ENCODE measurements at regions not wholly inside any gene's neighbourhood (a gene's known extent, or its start where the extent isn't known, plus 50 kb on each side); places are given as distances from the start of the nearest gene placed in this dataset.

DNA sequence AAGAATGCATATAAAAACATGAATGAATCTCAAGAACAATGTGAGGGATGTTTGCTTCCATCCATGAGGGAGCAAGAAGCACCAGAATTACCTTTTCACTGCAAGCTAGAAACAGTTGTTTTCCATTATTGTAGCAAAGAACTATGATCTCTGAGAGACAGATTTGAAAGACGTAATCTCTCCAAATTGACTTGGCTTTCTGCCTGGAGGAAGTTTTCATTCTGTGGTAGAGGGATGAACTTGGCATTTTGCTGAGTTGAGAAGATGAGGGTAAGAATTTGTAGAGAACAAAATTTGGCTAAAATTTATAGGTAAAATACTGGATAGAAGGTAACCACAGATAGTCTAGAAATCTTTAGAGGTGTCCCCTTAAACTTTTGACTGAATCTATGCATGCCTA lies 496.8 kb downstream of the TDRD3 start:
- no peak overlapping the region for H3K4me3 ChIP-seq (ENCODE audit: low read length in 3 of 3)
- H3K36me3 ChIP-seq (ENCODE audit: control insufficient read depth in 2 of 3, insufficient read depth in 3 of 3, low read length in 3 of 3), result no peaks in the 10 kb centered on the region
- no peaks in the 10 kb centered on the region for H3K4me1 ChIP-seq (ENCODE audit: control insufficient read depth in 2 of 3, insufficient read depth in 2 of 3, low read depth in 1 of 3, low read length in 3 of 3)
- intact Hi-C loops (cut with DNase I), result no loop called here
- no peak overlapping the region for H3K27ac ChIP-seq (ENCODE audit: low read depth in 2 of 2, low read length in 2 of 2)
- FAIRE-seq, result no peak
- TF ChIP-seq CTCF (IDR thresholded peaks at IDR 0.05; ENCODE audit: borderline replicate concordance, extremely low read depth, insufficient read depth), result no peak
- DNase-seq, result no peak
- no peaks in the 10 kb centered on the region for H3K27me3 ChIP-seq (ENCODE audit: control insufficient read depth, insufficient read depth, low read length)
- H3K9ac ChIP-seq (ENCODE audit: low read length in 3 of 3), result no peak overlapping the region
- no peaks in the 10 kb centered on the region for H3K9me3 ChIP-seq (ENCODE audit: control insufficient read depth in 2 of 3, insufficient read depth in 1 of 3, low read length in 3 of 3)

- Histone ChIP-seq H3K27me3 (ENCODE audit: control insufficient read depth, insufficient read depth, low read length) (no peaks in the 10 kb centered on the region), H3K4me1 (ENCODE audit: control insufficient read depth in 2 of 3, insufficient read depth in 2 of 3, low read depth in 1 of 3, low read length in 3 of 3) (no peaks in the 10 kb centered on the region), H3K9ac (ENCODE audit: low read length in 3 of 3) (no peak overlapping the region), H3K4me3 (ENCODE audit: low read length in 3 of 3) (no peak overlapping the region), H3K36me3 (ENCODE audit: control insufficient read depth in 2 of 3, insufficient read depth in 3 of 3, low read length in 3 of 3) (no peaks in the 10 kb centered on the region), H3K9me3 (ENCODE audit: control insufficient read depth in 2 of 3, insufficient read depth in 1 of 3, low read length in 3 of 3) (no peaks in the 10 kb centered on the region), H3K27ac (ENCODE audit: low read depth in 2 of 2, low read length in 2 of 2) (no peak overlapping the region)
- DNase-seq, result no peak
- no peak for TF ChIP-seq CTCF (IDR thresholded peaks at IDR 0.05; ENCODE audit: borderline replicate concordance, extremely low read depth, insufficient read depth)
- no peak for FAIRE-seq
- intact Hi-C loops (cut with DNase I), result no loop called here
These were observed 490.7 kb downstream of the TDRD3 start for GRCh38 chr13:60887711-60888110.

DNA sequence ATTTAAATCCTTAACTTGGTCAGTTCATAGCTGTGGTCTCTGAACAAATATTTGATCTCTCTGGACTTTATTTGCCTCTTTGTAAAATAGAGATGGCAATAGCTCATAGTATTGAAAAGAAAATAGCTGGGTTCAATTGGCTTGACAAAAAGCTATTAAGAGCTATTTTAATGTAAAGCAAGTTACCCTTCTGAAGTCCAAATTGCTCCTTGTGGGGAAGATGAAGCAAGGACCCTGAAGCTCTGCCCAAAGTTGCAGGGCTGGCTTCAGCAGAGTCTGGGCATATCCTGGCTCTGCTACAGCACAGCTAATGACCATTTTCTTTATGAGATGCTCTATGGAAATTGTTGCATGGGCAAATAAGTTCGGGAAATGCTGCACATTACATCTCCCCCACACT lies 484.5 kb downstream of the TDRD3 start:
- intact Hi-C loops (cut with DNase I), result no loop called here
- DNase-seq, result no peak
- no peak overlapping the region for H3K27ac ChIP-seq (ENCODE audit: low read depth in 2 of 2, low read length in 2 of 2)
- no peaks in the 10 kb centered on the region for H3K27me3 ChIP-seq (ENCODE audit: control insufficient read depth, insufficient read depth, low read length)
- H3K9ac ChIP-seq (ENCODE audit: low read length in 3 of 3), result no peak overlapping the region
- no peaks in the 10 kb centered on the region for H3K4me1 ChIP-seq (ENCODE audit: control insufficient read depth in 2 of 3, insufficient read depth in 2 of 3, low read depth in 1 of 3, low read length in 3 of 3)
- H3K9me3 ChIP-seq (ENCODE audit: control insufficient read depth in 2 of 3, insufficient read depth in 1 of 3, low read length in 3 of 3), result no peaks in the 10 kb centered on the region
- TF ChIP-seq CTCF (IDR thresholded peaks at IDR 0.05; ENCODE audit: borderline replicate concordance, extremely low read depth, insufficient read depth), result no peak
- H3K4me3 ChIP-seq (ENCODE audit: low read length in 3 of 3), result no peak overlapping the region
- FAIRE-seq, result no peak
- no peaks in the 10 kb centered on the region for H3K36me3 ChIP-seq (ENCODE audit: control insufficient read depth in 2 of 3, insufficient read depth in 3 of 3, low read length in 3 of 3)

- H3K4me1 ChIP-seq (ENCODE audit: control insufficient read depth in 2 of 3, insufficient read depth in 2 of 3, low read depth in 1 of 3, low read length in 3 of 3), result no peaks in the 10 kb centered on the region
- no peak for TF ChIP-seq CTCF (IDR thresholded peaks at IDR 0.05; ENCODE audit: borderline replicate concordance, extremely low read depth, insufficient read depth)
- DNase-seq, result no peak
- H3K27ac ChIP-seq (ENCODE audit: low read depth in 2 of 2, low read length in 2 of 2), result no peak overlapping the region
- no peaks in the 10 kb centered on the region for H3K27me3 ChIP-seq (ENCODE audit: control insufficient read depth, insufficient read depth, low read length)
- FAIRE-seq, result no peak
- H3K9me3 ChIP-seq (ENCODE audit: control insufficient read depth in 2 of 3, insufficient read depth in 1 of 3, low read length in 3 of 3), result no peaks in the 10 kb centered on the region
- H3K9ac ChIP-seq (ENCODE audit: low read length in 3 of 3), result no peak overlapping the region
- intact Hi-C loops (cut with DNase I), result no loop called here
- H3K36me3 ChIP-seq (ENCODE audit: control insufficient read depth in 2 of 3, insufficient read depth in 3 of 3, low read length in 3 of 3), result no peaks in the 10 kb centered on the region
- no peak overlapping the region for H3K4me3 ChIP-seq (ENCODE audit: low read length in 3 of 3)
These were observed 476.1 kb downstream of the TDRD3 start for GRCh38 chr13:60873116-60873515.

Data from kidney (tissue), 13 donors.